Keratinocyte (primary cell): ENCODE measurements at regions not wholly inside any gene's neighbourhood (a gene's known extent, or its start where the extent isn't known, plus 50 kb on each side); places are given as distances from the start of the nearest gene placed in this dataset.
A peak's percentile ranks its signal among the peaks of the same experiment; 100 is the strongest.

ENCODE experiments used
- DNase-seq: peaks from one replicate; pipeline ENCODE4 v3.0.0-alpha.2; 2011; ENCODE audit warnings: low read depth, missing footprints, low spot score
- FAIRE-seq: peaks from 2 replicates; lab custom pipeline; 2011; peaks lifted over from hg19 to GRCh38; lab: Jason Lieb, UNC
- H2AFZ ChIP-seq: 2 replicates; pipeline ENCODE4 v1.6.0; 2012; ENCODE audit warnings: low read length, control low read depth, inconsistent platforms; ENCODE audit not compliant: control insufficient read depth
- H3K27ac ChIP-seq: 2 replicates; pipeline ENCODE4 v1.5.1; 2011; ENCODE audit warnings: low read length; ENCODE audit not compliant: control insufficient read depth, insufficient read depth
- H3K27me3 ChIP-seq: 3 replicates; pipeline ENCODE4 v1.6.0; 2011; ENCODE audit warnings: low read length; ENCODE audit not compliant: control insufficient read depth, insufficient read depth; ENCODE audit errors: extremely low read depth
- H3K36me3 ChIP-seq, 2 experiments: 2 replicates in 1 of 2; 3 replicates in 1 of 2; pipeline ENCODE4 v1.5.1; 2011; ENCODE audit warnings: low read length in 2 of 2, mild to moderate bottlenecking in 1 of 2; ENCODE audit not compliant: control insufficient read depth in 2 of 2, insufficient read depth in 2 of 2; ENCODE audit errors: extremely low read depth in 1 of 2
- H3K4me1 ChIP-seq: 3 replicates; pipeline ENCODE4 v1.5.1; 2011; ENCODE audit warnings: low read length; ENCODE audit not compliant: control insufficient read depth, insufficient read depth; ENCODE audit errors: extremely low read depth
- H3K4me2 ChIP-seq: 3 replicates; pipeline ENCODE4 v1.6.0; 2011; ENCODE audit warnings: low read depth, low read length; ENCODE audit not compliant: control insufficient read depth, insufficient read depth; ENCODE audit errors: extremely low read depth
- H3K4me3 ChIP-seq, 3 experiments: fragments of 200-600 bp in 1 of 3; sonication (generic) in 1 of 3; 2 replicates in 2 of 3; 3 replicates in 1 of 3; pipeline ENCODE4 v1.5.1; 2011 to 2016; ENCODE audit warnings: low read length in 3 of 3, mild to moderate bottlenecking in 3 of 3, control low read depth in 2 of 3, inconsistent platforms in 1 of 3, low read depth in 1 of 3, mixed read lengths in 1 of 3, mixed run types in 1 of 3, moderate library complexity in 1 of 3; ENCODE audit not compliant: control insufficient read depth in 2 of 3, insufficient read depth in 2 of 3; ENCODE audit errors: extremely low read depth in 1 of 3
- H3K79me2 ChIP-seq: 2 replicates; pipeline ENCODE4 v1.6.0; 2012; ENCODE audit warnings: low read length; ENCODE audit not compliant: control insufficient read depth, insufficient read depth
- H3K9ac ChIP-seq: 3 replicates; pipeline ENCODE4 v1.6.0; 2011; ENCODE audit warnings: low read length; ENCODE audit not compliant: control insufficient read depth, insufficient read depth; ENCODE audit errors: extremely low read depth
- H3K9me1 ChIP-seq: 3 replicates; pipeline ENCODE4 v1.6.0; 2011; ENCODE audit warnings: low read length; ENCODE audit not compliant: control insufficient read depth, insufficient read depth; ENCODE audit errors: extremely low read depth
- H3K9me3 ChIP-seq: 2 replicates; pipeline ENCODE4 v1.5.1; 2012; ENCODE audit warnings: low read depth, low read length; ENCODE audit not compliant: control insufficient read depth
- H4K20me1 ChIP-seq: 3 replicates; pipeline ENCODE4 v1.6.0; 2011; ENCODE audit warnings: low read length; ENCODE audit not compliant: control insufficient read depth, insufficient read depth; ENCODE audit errors: extremely low read depth
- EZH2 ChIP-seq: IDR thresholded peaks from one replicate; pipeline ENCODE4 v1.6.1; 2012; ENCODE audit warnings: inconsistent platforms, mild to moderate bottlenecking, low read length, moderate library complexity
- dilution Hi-C: fragments of 300-500 bp; cut with MboI; formaldehyde crosslinking; loops from one replicate; pipeline ENCODE4 v1.7.0; 2020; ENCODE audit warnings: low sequenced_read_pairs; ENCODE audit not compliant: extremely low pct_ligation_motif_present
- TF ChIP-seq, protein P1 (sequence below), 3 experiments: IDR thresholded peaks in 1 of 3; conservative IDR thresholded peaks in 1 of 3; optimal IDR thresholded peaks in 1 of 3; 2 replicates in 2 of 3; 3 replicates in 1 of 3; pipeline versions ENCODE3 to v1.5.1; 2011; ENCODE audit warnings: low read length in 3 of 3, mild to moderate bottlenecking in 3 of 3, moderate library complexity in 2 of 3, control low read depth in 1 of 3, inconsistent platforms in 1 of 3; ENCODE audit not compliant: insufficient read depth in 2 of 3; ENCODE audit errors: extremely low read depth in 1 of 3

DNA sequence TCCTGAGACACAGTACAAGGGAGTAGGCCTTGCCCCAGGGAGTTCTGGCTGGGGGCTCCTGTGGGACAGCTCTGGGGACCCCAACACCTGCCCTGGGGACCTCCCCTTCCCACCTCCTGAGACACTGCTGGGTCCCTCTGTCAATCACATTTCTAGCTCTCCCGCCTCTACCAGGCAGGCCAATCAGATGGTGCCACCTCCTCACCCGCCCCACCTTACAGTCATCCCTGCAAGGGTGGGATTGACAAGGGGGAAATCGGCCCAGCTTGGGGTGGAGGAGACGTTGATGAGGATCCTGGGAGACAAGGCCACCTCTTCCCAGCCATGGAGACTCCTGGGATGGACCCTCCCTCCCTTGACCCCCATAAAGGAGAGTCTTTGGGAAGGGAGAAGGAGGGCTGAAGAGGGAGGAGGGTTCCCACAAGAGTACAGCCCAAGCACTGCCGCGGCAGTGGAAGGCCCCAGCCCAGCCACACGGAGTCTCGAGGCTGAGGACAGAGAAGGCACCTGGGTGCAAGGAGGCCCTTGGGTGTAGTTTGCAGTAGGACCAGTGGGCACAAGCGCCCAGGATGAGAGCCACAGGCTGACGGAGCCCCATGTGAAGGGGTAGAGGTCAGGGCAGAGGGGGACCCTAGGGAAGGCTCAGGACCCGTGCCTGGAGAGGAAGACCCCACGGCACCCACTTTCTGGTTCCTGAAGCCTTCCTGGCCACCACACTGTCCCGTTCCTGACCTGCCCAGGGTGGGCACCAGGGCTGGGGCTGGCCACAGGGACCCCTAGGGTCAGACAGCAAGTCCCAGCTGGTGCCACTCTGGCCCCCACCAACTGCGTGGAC is 109.9 kb upstream of the OTOS start:
- FAIRE-seq (no peak), DNase-seq (no peak)
- H3K36me3 ChIP-seq = no peaks in the 10 kb centered on the region
- H4K20me1 ChIP-seq = no peaks in the 10 kb centered on the region
- no peaks in the 10 kb centered on the region for H3K79me2 ChIP-seq
- H3K4me1 ChIP-seq = peaks cover 32% of the 10 kb centered on the region
- dilution Hi-C loops = no loop called here
- H3K4me3 ChIP-seq = no peak overlapping the region
- TF ChIP-seq, protein P1, sequence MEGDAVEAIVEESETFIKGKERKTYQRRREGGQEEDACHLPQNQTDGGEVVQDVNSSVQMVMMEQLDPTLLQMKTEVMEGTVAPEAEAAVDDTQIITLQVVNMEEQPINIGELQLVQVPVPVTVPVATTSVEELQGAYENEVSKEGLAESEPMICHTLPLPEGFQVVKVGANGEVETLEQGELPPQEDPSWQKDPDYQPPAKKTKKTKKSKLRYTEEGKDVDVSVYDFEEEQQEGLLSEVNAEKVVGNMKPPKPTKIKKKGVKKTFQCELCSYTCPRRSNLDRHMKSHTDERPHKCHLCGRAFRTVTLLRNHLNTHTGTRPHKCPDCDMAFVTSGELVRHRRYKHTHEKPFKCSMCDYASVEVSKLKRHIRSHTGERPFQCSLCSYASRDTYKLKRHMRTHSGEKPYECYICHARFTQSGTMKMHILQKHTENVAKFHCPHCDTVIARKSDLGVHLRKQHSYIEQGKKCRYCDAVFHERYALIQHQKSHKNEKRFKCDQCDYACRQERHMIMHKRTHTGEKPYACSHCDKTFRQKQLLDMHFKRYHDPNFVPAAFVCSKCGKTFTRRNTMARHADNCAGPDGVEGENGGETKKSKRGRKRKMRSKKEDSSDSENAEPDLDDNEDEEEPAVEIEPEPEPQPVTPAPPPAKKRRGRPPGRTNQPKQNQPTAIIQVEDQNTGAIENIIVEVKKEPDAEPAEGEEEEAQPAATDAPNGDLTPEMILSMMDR (optimal IDR thresholded peaks at IDR 0.05 in 1 of 3, IDR thresholded peaks at IDR 0.05 in 1 of 3, conservative IDR thresholded peaks at IDR 0.05 in 1 of 3; ENCODE audit: extremely low read depth in 1 of 3, insufficient read depth in 2 of 3, low read length in 3 of 3) = no peak
- no peak for TF ChIP-seq EZH2
- no peak overlapping the region for H3K4me2 ChIP-seq
- H2AFZ ChIP-seq = no peak overlapping the region
- no peaks in the 10 kb centered on the region for H3K9me3 ChIP-seq
- H3K9ac ChIP-seq = no peak overlapping the region
- H3K27ac ChIP-seq = no peak overlapping the region
- H3K27me3 ChIP-seq = no peaks in the 10 kb centered on the region
- no peaks in the 10 kb centered on the region for H3K9me1 ChIP-seq

- DNase-seq (no peak), FAIRE-seq (peak; percentile 69)
- Histone ChIP-seq H4K20me1 (no peaks in the 10 kb centered on the region), H3K4me2 (peak overlapping the region; percentile 45), H3K4me3 (no peak overlapping the region), H2AFZ (no peak overlapping the region), H3K9me1 (no peaks in the 10 kb centered on the region), H3K79me2 (no peaks in the 10 kb centered on the region), H3K9ac (peak overlapping the region; percentile 37), H3K9me3 (no peaks in the 10 kb centered on the region), H3K27ac (no peak overlapping the region), H3K36me3 (no peaks in the 10 kb centered on the region), H3K4me1 (peaks cover 40% of the 10 kb centered on the region), H3K27me3 (no peaks in the 10 kb centered on the region)
- TF ChIP-seq EZH2 = no peak
- TF ChIP-seq, protein P1 (optimal IDR thresholded peaks at IDR 0.05 in 1 of 3, IDR thresholded peaks at IDR 0.05 in 1 of 3, conservative IDR thresholded peaks at IDR 0.05 in 1 of 3; ENCODE audit: extremely low read depth in 1 of 3, insufficient read depth in 2 of 3, low read length in 3 of 3) = no peak
- dilution Hi-C loops = no loop called here
Measured at GRCh38 chr2:240250985-240251847, 110.8 kb upstream of the OTOS start.
